SK-N-SH (cell line): ENCODE measurements at regions not wholly inside any gene's neighbourhood (a gene's known extent, or its start where the extent isn't known, plus 50 kb on each side); places are given as distances from the start of the nearest gene placed in this dataset.

Experiments used
- CTCF ChIA-PET: fragments of 300-600, 350-600 bp; formaldehyde crosslinking; extraction: SDS; loops from one replicate; lab custom pipeline; 2021; lab: Yijun Ruan, JAX
- POLR2A ChIA-PET: fragments of 350-600 bp; sonication (Branson Sonifier 250); formaldehyde crosslinking; extraction: SDS; loops from one replicate; lab custom pipeline; 2020; ENCODE audit warnings: antibody characterized with exemption, inconsistent platforms; lab: Yijun Ruan, JAX
- DNase-seq: peaks from one replicate; pipeline ENCODE4 v3.0.0; 2012
- H2AFZ ChIP-seq: fragments of 200-600 bp; sonication (generic); 2 replicates; pipeline ENCODE4 v1.8.1; 2016; ENCODE audit warnings: antibody characterized with exemption, mild to moderate bottlenecking, low read depth
- H3F3A ChIP-seq: fragments of 200-600 bp; sonication (generic); replicated peaks from 2 replicates; pipeline ENCODE3; 2016; ENCODE audit warnings: antibody characterized with exemption, mild to moderate bottlenecking; ENCODE audit not compliant: insufficient read depth
- H3K27ac ChIP-seq, 2 experiments: fragments of 200-500 bp in 1 of 2; fragments of 200-600 bp in 1 of 2; sonication (Bioruptor generic) in 1 of 2; sonication (generic), shearing (Covaris generic) in 1 of 2; 2 replicates each; pipeline versions ENCODE4 v1.5.1 to v1.6.1; 2014 to 2016; ENCODE audit warnings: low read depth in 2 of 2, inconsistent platforms in 1 of 2, low read length in 1 of 2, mild to moderate bottlenecking in 1 of 2, mixed read lengths in 1 of 2
- H3K27me3 ChIP-seq: fragments of 200-600 bp; sonication (generic), shearing (Covaris generic); 2 replicates; pipeline ENCODE4 v1.6.1; 2016; ENCODE audit warnings: mixed run types; ENCODE audit not compliant: insufficient read depth
- H3K36me3 ChIP-seq, 2 experiments: fragments of 200-500 bp in 1 of 2; fragments of 200-600 bp in 1 of 2; sonication (Bioruptor generic) in 1 of 2; sonication (generic) in 1 of 2; replicated peaks in 1 of 2; 2 replicates each; pipeline versions ENCODE3 to v1.5.1; 2014 to 2016; ENCODE audit warnings: low read length in 1 of 2, mild to moderate bottlenecking in 1 of 2; ENCODE audit not compliant: insufficient read depth in 2 of 2, control insufficient read depth in 1 of 2
- H3K4me1 ChIP-seq, 2 experiments: fragments of 200-500 bp in 1 of 2; fragments of 200-600 bp in 1 of 2; sonication (Bioruptor generic) in 1 of 2; sonication (generic), shearing (Covaris generic) in 1 of 2; 2 replicates each; pipeline versions ENCODE4 v1.5.1 to v1.6.1; 2014 to 2016; ENCODE audit warnings: low read depth in 1 of 2, low read length in 1 of 2, mixed run types in 1 of 2; ENCODE audit not compliant: insufficient read depth in 2 of 2, control insufficient read depth in 1 of 2
- H3K4me2 ChIP-seq: fragments of 200-600 bp; sonication (generic), shearing (Covaris generic); 2 replicates; pipeline ENCODE4 v1.6.1; 2017; ENCODE audit warnings: mixed run types
- H3K4me3 ChIP-seq, 2 experiments: fragments of 200-500 bp in 1 of 2; fragments of 200-600 bp in 1 of 2; sonication (Bioruptor generic) in 1 of 2; sonication (generic), shearing (Covaris generic) in 1 of 2; 2 replicates each; pipeline versions ENCODE4 v1.5.1 to v1.8.1; 2014 to 2016; ENCODE audit warnings: low read depth in 2 of 2, inconsistent platforms in 1 of 2, low read length in 1 of 2, mild to moderate bottlenecking in 1 of 2, mixed read lengths in 1 of 2, moderate library complexity in 1 of 2
- H3K79me2 ChIP-seq: fragments of 200-600 bp; sonication (generic); 2 replicates; pipeline ENCODE4 v1.8.1; 2017; ENCODE audit warnings: mild to moderate bottlenecking; ENCODE audit not compliant: insufficient read depth
- H3K9ac ChIP-seq: fragments of 200-600 bp; sonication (generic); 2 replicates; pipeline ENCODE4 v1.6.1; 2017; ENCODE audit warnings: mixed run types
- H3K9me2 ChIP-seq: fragments of 200-600 bp; sonication (generic); 2 replicates; pipeline ENCODE4 v1.6.1; 2017; ENCODE audit warnings: mixed run types
- H3K9me3 ChIP-seq: fragments of 200-600 bp; sonication (generic); 2 replicates; pipeline ENCODE4 v1.6.1; 2017; ENCODE audit warnings: mixed run types, mild to moderate bottlenecking, moderate library complexity
- H4K20me1 ChIP-seq: fragments of 200-600 bp; sonication (generic); 2 replicates; pipeline ENCODE4 v1.6.1; 2017; ENCODE audit warnings: mild to moderate bottlenecking, mixed run types; ENCODE audit not compliant: insufficient read depth
- CHD2 ChIP-seq: fragments of 150-350 bp; IDR thresholded peaks from 2 replicates; pipeline ENCODE4 v1.6.1; 2018; ENCODE audit warnings: low read length; ENCODE audit not compliant: partially characterized antibody
- CTCF ChIP-seq: fragments of 200-600 bp; sonication (generic); IDR thresholded peaks from 2 replicates; pipeline ENCODE4 v1.6.1; 2017; ENCODE audit warnings: antibody characterized with exemption, mild to moderate bottlenecking, moderate library complexity
- FOSL2 ChIP-seq: IDR thresholded peaks from 2 replicates; pipeline ENCODE4 v1.4.0; 2012; ENCODE audit warnings: low read depth, mild to moderate bottlenecking, moderate library complexity, borderline replicate concordance
- FOXJ3 ChIP-seq: sonication (generic); formaldehyde crosslinking; IDR thresholded peaks from 2 replicates; pipeline ENCODE4 v1.5.1; 2020; ENCODE audit warnings: mild to moderate bottlenecking, missing genetic modification reagents
- GABPA ChIP-seq: IDR thresholded peaks from 2 replicates; pipeline ENCODE4 v1.4.0; 2012; ENCODE audit warnings: low read depth, mild to moderate bottlenecking
- IRF3 ChIP-seq: fragments of 150-350 bp; IDR thresholded peaks from 2 replicates; pipeline ENCODE4 v1.6.1; 2016; ENCODE audit warnings: mild to moderate bottlenecking, low read depth, low read length
- JUND ChIP-seq: IDR thresholded peaks from 2 replicates; pipeline ENCODE4 v1.4.0; 2012
- MEF2A ChIP-seq: IDR thresholded peaks from 2 replicates; pipeline ENCODE4 v1.4.0; 2012; ENCODE audit warnings: low read depth, borderline replicate concordance
- NRF1 ChIP-seq: IDR thresholded peaks from 2 replicates; pipeline ENCODE4 v1.6.1; 2012; ENCODE audit warnings: low read depth, mild to moderate bottlenecking, low read length
- POLR2AphosphoS5 ChIP-seq: IDR thresholded peaks from 2 replicates; pipeline ENCODE4 v1.6.1; 2012; ENCODE audit warnings: low read depth, low read length
- REST ChIP-seq: IDR thresholded peaks from 2 replicates; pipeline ENCODE4 v1.6.1; 2012; ENCODE audit warnings: mild to moderate bottlenecking, low read depth, low read length, moderate library complexity
- RFX5 ChIP-seq: IDR thresholded peaks from 2 replicates; pipeline ENCODE4 v1.6.1; 2012; ENCODE audit warnings: mild to moderate bottlenecking, improper control_type of control experiment, low read length
- SMC3 ChIP-seq: IDR thresholded peaks from 2 replicates; pipeline ENCODE4 v1.6.1; 2012; ENCODE audit warnings: low read depth, low read length, improper control_type of control experiment
- TCF12 ChIP-seq: IDR thresholded peaks from 2 replicates; pipeline ENCODE4 v1.4.0; 2012
- TEAD4 ChIP-seq: IDR thresholded peaks from 2 replicates; pipeline ENCODE4 v1.4.0; 2012; ENCODE audit warnings: mild to moderate bottlenecking, borderline replicate concordance; ENCODE audit not compliant: insufficient read depth
- USF1 ChIP-seq: IDR thresholded peaks from 2 replicates; pipeline ENCODE4 v1.4.0; 2012; ENCODE audit warnings: low read depth, borderline replicate concordance
- USF2 ChIP-seq: fragments of 150-350 bp; IDR thresholded peaks from 2 replicates; pipeline ENCODE4 v1.6.1; 2017; ENCODE audit warnings: antibody characterized with exemption, low read length, low read depth, borderline replicate concordance
- WGBS: methylation state at CpG from one replicate; pipeline ENCODE4 v1.1.6; 2017; ENCODE audit warnings: low lambda C conversion rate; 5-methylcytosine and 5-hydroxymethylcytosine counted together

- no peaks in the 10 kb centered on the region for H3K79me2 ChIP-seq
- no peak overlapping the region for H3K9ac ChIP-seq
- no peak for DNase-seq
- H3K9me3 ChIP-seq: no peaks in the 10 kb centered on the region
- POLR2A ChIA-PET: no interaction called here
- no peak overlapping the region for H2AFZ ChIP-seq
- 13% methylated on average over 2 of the region's 2 CpGs for WGBS
- H3K4me3 ChIP-seq: no peak overlapping the region
- H3K4me2 ChIP-seq: no peak overlapping the region
- H3K36me3 ChIP-seq: no peaks in the 10 kb centered on the region
- no peak for TF ChIP-seq POLR2AphosphoS5
- CTCF ChIA-PET: no interaction called here
- H4K20me1 ChIP-seq: no peaks in the 10 kb centered on the region
- no peak overlapping the region for H3K27ac ChIP-seq
- H3K27me3 ChIP-seq: no peaks in the 10 kb centered on the region
- no peaks in the 10 kb centered on the region for H3K4me1 ChIP-seq
- no peaks in the 10 kb centered on the region for H3K9me2 ChIP-seq
- H3F3A ChIP-seq: no peaks in the 10 kb centered on the region
Observed at GRCh38 chr4:180770265-180770664, 1472.9 kb upstream of the TENM3 start.

GRCh38 chr4:180784940-180785339 is 1458.3 kb upstream of the TENM3 start:
- H3K27me3 ChIP-seq: no peaks in the 10 kb centered on the region
- POLR2A ChIA-PET: no interaction called here
- H3F3A ChIP-seq: no peaks in the 10 kb centered on the region
- no peak overlapping the region for H3K27ac ChIP-seq
- no peak overlapping the region for H3K4me3 ChIP-seq
- H3K9me2 ChIP-seq: no peaks in the 10 kb centered on the region
- no peaks in the 10 kb centered on the region for H4K20me1 ChIP-seq
- H3K9me3 ChIP-seq: no peaks in the 10 kb centered on the region
- TF ChIP-seq CHD2 (no peak), RFX5 (no peak), REST (no peak), FOXJ3 (CRISPR knock-in tag) (no peak), JUND (no peak), SMC3 (no peak), TEAD4 (no peak), NRF1 (no peak), CTCF (no peak), GABPA (no peak), FOSL2 (no peak), USF1 (no peak), IRF3 (no peak), TCF12 (no peak), USF2 (no peak), MEF2A (no peak)
- CTCF ChIA-PET: interaction anchor here (1.4 kb wide), 1 partner anchor 26 kb away, joined by 3 read pairs; no protein-coding TSS in a partner anchor
- no peaks in the 10 kb centered on the region for H3K4me1 ChIP-seq
- no peak overlapping the region for H3K9ac ChIP-seq
- no peak overlapping the region for H2AFZ ChIP-seq
- whole genome bisulfite sequencing: 32% methylated on average over 2 of the region's 5 CpGs
- no peak overlapping the region for H3K4me2 ChIP-seq
- no peaks in the 10 kb centered on the region for H3K79me2 ChIP-seq
- DNase-seq: no peak
- no peaks in the 10 kb centered on the region for H3K36me3 ChIP-seq
